PC-9 (cell line): ENCODE measurements at regions not wholly inside any gene's neighbourhood (a gene's known extent, or its start where the extent isn't known, plus 50 kb on each side); places are given as distances from the start of the nearest gene placed in this dataset.

Source experiments
- EZH2 ChIP-seq: fragments of 200-600 bp; sonication (generic); IDR thresholded peaks from 2 replicates; pipeline ENCODE4 v1.8.0; 2017; ENCODE audit warnings: antibody characterized with exemption, low read depth
- TF ChIP-seq, protein P1 (sequence below): fragments of 200-600 bp; sonication (generic); conservative IDR thresholded peaks from 2 replicates; pipeline ENCODE4 v1.6.1; 2017; ENCODE audit warnings: mixed run types, antibody characterized with exemption, mild to moderate bottlenecking, moderate library complexity

GRCh38 chr1:217191441-217191840 lies 439.4 kb downstream of the GPATCH2 start:
- TF ChIP-seq, protein P1, sequence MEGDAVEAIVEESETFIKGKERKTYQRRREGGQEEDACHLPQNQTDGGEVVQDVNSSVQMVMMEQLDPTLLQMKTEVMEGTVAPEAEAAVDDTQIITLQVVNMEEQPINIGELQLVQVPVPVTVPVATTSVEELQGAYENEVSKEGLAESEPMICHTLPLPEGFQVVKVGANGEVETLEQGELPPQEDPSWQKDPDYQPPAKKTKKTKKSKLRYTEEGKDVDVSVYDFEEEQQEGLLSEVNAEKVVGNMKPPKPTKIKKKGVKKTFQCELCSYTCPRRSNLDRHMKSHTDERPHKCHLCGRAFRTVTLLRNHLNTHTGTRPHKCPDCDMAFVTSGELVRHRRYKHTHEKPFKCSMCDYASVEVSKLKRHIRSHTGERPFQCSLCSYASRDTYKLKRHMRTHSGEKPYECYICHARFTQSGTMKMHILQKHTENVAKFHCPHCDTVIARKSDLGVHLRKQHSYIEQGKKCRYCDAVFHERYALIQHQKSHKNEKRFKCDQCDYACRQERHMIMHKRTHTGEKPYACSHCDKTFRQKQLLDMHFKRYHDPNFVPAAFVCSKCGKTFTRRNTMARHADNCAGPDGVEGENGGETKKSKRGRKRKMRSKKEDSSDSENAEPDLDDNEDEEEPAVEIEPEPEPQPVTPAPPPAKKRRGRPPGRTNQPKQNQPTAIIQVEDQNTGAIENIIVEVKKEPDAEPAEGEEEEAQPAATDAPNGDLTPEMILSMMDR, result no peak
- no peak for TF ChIP-seq EZH2
